Sigmoid colon (tissue), 4 donors: ENCODE measurements at regions not wholly inside any gene's neighbourhood (a gene's known extent, or its start where the extent isn't known, plus 50 kb on each side); places are given as distances from the start of the nearest gene placed in this dataset.

Experiments
- CTCF ChIP-seq, 4 experiments: fragments of 450-650 bp in 3 of 4; fragments of 200-600 bp in 1 of 4; IDR thresholded peaks; one replicate each; pipeline ENCODE4 v1.5.1; 2016 to 2019; ENCODE audit warnings: antibody characterized with exemption in 4 of 4, mild to moderate bottlenecking in 3 of 4, moderate library complexity in 2 of 4
- EP300 ChIP-seq, 4 donors: sonication (generic); formaldehyde crosslinking; IDR thresholded peaks; one replicate each; pipeline ENCODE4 v1.6.1; 2017; ENCODE audit warnings: antibody characterized with exemption in 4 of 4

GRCh38 chr14:55741240-55741639 lies 161.2 kb downstream of the KTN1 start:
- TF ChIP-seq CTCF (IDR thresholded peaks at IDR 0.05) (no peak), EP300 (IDR thresholded peaks at IDR 0.05) (no peak)
